ENCODE measurements at regions not wholly inside any gene's neighbourhood (a gene's known extent, or its start where the extent isn't known, plus 50 kb on each side); places are given as distances from the start of the nearest gene placed in this dataset.

GRCh38 chr1:229069176-229069575, 201.7 kb upstream of the RAB4A start:
- DNase-seq: no peak

GRCh38 chr1:229070168-229070567, 200.7 kb upstream of the RAB4A start:
- peak; percentile 71 for DNase-seq

- DNase-seq: no peak
Measured at GRCh38 chr1:229073251-229073650, 197.7 kb upstream of the RAB4A start.

- DNase-seq: no peak
Measured at GRCh38 chr1:229075217-229075616, 195.7 kb upstream of the RAB4A start.

GRCh38 chr1:229075716-229076115, 195.2 kb upstream of the RAB4A start:
- no peak for DNase-seq

- no peak for DNase-seq
Measured at GRCh38 chr1:229076195-229076594, 194.7 kb upstream of the RAB4A start.

GRCh38 chr1:229079016-229079595, 191.8 kb upstream of the RAB4A start:
- no peak for DNase-seq

GRCh38 chr1:229080361-229080760, 190.6 kb upstream of the RAB4A start:
- DNase-seq: no peak

GRCh38 chr1:229085291-229085690, 185.6 kb upstream of the RAB4A start:
- DNase-seq: no peak

- DNase-seq: no peak
Measured at GRCh38 chr1:229086091-229086490, 184.8 kb upstream of the RAB4A start.

- no peak for DNase-seq
Measured at GRCh38 chr1:229086686-229087085, 184.2 kb upstream of the RAB4A start.

GRCh38 chr1:229087339-229087738, 183.6 kb upstream of the RAB4A start:
- DNase-seq: no peak

GRCh38 chr1:229087906-229088305, 183.0 kb upstream of the RAB4A start:
- no peak for DNase-seq

GRCh38 chr1:229088711-229089110, 182.2 kb upstream of the RAB4A start:
- no peak for DNase-seq

- DNase-seq: no peak
Measured at GRCh38 chr1:229089586-229090208, 181.2 kb upstream of the RAB4A start.

- DNase-seq: no peak
Measured at GRCh38 chr1:229091721-229092136, 179.2 kb upstream of the RAB4A start.

GRCh38 chr1:229092377-229093237, 178.3 kb upstream of the RAB4A start:
- DNase-seq: no peak

- no peak for DNase-seq
Measured at GRCh38 chr1:229093238-229093540, 177.7 kb upstream of the RAB4A start.

- DNase-seq: peak; percentile 81
Measured at GRCh38 chr1:229093609-229094336, 177.1 kb upstream of the RAB4A start.

- no peak for DNase-seq
Measured at GRCh38 chr1:229094476-229095311, 176.2 kb upstream of the RAB4A start.

- DNase-seq: no peak
Measured at GRCh38 chr1:229095325-229095724, 175.6 kb upstream of the RAB4A start.

- no peak for DNase-seq
Measured at GRCh38 chr1:229097356-229097755, 173.6 kb upstream of the RAB4A start.

GRCh38 chr1:229098361-229098760, 172.6 kb upstream of the RAB4A start:
- no peak for DNase-seq
